HG02678 (cell line): ENCODE measurements at regions not wholly inside any gene's neighbourhood (a gene's known extent, or its start where the extent isn't known, plus 50 kb on each side); places are given as distances from the start of the nearest gene placed in this dataset.
A peak's percentile ranks its signal among the peaks of the same experiment; 100 is the strongest.

Source experiments
- ATAC-seq: cut with Tn5 transposase; IDR thresholded peaks from one replicate; pipeline ENCODE4 v1.9.1; 2021; ENCODE audit warnings: mild to moderate bottlenecking, moderate library complexity; ENCODE audit not compliant: unreplicated experiment

GRCh38 chr5:6201631-6202030 is 176.7 kb downstream of the MED10 start:
- ATAC-seq: no peak

- no peak for ATAC-seq
Observed at GRCh38 chr5:6198531-6198930, 179.8 kb downstream of the MED10 start.

DNA sequence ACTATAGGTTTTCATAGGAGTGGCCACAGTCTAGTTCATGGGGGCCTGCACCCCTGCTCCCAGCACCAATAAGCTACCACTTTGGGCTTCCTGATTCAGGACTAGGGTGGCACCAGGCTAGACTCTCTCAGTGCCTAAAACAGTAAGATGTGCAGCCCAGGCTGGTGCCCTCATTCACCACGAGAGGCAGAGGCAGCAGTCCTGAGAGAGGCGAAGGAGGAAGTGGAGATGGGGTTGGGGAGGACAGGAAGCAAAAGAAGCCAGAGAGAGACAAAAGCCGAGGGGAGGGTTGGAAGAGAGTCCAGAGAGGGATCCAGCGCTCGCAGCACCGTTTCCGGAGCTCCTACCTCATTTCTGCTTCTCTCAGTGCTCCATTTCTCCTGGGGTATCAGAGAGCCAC is 180.9 kb downstream of the MED10 start:
- ATAC-seq: no peak

DNA sequence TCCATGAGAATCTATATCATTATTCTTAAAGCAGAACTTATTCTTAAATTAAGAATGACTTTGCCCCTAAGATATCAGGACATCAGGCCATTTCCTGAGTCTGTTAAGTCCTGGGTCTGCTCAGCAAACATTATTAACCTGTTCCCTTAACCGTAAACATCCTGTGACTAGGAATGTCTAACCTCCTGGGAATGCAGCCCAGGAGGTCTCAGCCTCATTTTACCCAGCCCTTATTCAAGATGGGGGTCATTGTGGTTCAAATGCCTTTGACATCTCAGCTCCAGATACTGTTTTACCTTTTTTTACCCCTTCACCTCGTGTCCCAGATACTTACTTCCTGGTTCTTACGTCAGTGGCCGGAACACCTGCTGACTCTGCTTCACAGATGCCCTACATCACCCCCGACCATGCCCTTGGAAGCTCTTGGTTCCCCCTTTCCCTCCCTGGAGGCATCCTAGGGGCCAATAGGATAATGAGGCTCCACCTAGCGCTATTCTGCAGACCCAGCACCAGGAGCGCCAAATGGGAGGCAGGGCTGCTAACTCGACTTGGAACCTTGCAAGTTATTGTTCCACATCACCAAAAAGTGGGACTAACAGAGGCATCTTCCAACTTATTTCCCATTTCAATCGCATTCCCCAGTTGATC is 182.5 kb downstream of the MED10 start:
- no peak for ATAC-seq

GRCh38 chr5:6194906-6195612 is 183.3 kb downstream of the MED10 start:
- peak; percentile 65 for ATAC-seq

DNA sequence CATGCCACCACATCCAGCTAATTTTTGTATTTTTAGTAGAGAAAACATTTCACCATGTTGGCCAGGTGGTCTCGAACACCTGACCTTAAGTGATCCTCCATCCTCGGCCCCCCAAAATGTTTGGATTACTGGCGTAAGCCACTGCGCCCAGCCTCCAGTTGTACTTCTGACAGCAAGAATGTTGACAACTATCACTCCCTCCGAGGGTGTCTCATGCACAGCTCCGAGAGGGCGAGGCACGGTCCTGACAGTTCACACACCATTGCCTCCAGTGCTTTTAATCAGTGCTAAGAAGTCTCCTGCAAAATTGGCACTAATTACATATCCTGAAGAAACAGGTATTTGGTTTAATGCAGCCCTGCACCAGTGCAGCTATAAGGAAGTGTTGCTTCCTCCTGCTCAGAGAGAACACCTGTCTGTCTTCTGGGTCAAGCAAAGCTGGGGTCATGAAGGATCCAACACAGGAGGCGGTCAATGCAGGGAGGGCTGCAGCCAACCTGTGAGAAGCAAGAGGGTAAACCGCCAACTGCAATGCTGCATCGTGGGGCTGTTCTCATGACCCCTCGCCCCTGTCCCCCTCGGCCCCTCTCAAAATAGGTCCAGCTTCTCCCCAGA is 184.0 kb downstream of the MED10 start:
- ATAC-seq: no peak

DNA sequence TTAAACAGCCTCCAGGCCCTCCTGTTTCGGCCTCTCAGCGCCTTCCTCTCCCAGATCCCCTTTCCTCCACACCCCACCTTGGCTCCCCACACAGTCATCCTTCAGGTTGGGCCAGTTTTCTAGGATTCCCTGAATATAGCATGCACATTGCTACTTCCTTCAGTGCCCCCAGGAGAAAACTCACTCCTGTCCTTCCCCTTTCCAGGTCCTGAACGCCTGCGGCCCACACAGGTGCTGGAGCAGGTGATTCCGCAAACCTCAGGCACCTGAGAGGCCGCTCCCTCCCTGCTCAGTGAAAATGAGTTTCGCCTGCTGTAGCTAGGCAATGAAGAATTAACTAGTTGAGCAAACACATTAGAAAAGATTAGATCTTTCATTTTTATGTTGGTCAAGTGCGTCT is 185.0 kb downstream of the MED10 start:
- ATAC-seq: no peak

DNA sequence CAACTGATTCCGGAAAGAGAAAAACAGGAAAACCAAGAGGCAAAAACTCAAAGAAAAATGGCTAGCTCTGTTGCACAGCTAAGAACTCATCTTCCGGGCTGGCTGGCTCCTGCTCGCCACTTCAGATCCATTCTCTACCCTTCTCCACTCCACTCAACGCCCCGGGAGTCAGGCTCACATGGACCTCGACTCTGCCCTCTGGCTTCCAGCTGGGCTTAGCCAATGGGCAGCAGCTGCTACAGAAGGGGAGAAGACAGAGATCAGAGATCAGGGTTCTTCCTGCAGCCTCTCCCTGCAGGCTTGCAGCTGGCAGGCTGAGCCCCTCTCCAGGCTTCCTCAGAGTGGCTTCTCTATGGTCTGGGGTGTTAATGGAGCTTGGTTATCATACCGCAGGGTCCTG is 187.5 kb downstream of the MED10 start:
- no peak for ATAC-seq

DNA sequence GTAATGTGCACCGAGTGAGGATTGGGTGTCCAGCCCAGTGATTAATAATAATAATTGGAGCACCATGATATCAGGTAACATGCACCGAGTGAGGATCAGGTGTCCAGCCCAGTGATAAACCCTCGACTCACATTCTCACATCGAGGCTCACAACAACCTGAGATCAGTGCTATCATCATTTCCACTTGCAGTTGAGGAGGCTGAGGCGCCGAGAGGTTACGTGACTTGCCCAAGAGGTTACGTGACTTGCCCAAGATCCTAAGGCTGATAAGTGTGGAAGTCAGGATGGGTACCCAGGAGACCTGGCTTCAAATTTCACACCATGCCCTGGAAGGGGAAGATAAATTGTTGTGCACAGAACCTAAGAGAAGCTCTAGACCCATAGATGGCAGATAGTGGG is 189.4 kb downstream of the MED10 start:
- no peak for ATAC-seq

- peak; percentile 97 for ATAC-seq
Observed at GRCh38 chr5:6188344-6188743, 190.0 kb downstream of the MED10 start.

DNA sequence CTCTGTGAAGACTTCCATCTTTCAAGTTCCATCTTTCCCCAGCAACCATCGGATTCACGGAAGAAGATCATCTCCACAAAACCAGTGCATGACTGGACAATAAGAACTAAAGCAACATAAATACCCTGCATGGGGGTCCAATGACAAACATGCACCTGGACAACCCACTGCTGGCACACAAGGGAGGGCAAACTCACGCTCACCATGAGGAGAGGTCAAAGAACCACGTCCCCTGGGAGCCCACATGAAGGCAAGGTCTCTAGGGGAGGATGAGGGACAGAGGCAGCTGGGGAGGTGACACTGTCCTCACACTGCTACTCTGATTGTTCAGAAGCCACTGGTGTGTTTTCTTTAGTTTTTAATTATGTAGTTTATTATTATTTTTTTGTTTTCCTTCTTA is 190.8 kb downstream of the MED10 start:
- ATAC-seq: no peak

DNA sequence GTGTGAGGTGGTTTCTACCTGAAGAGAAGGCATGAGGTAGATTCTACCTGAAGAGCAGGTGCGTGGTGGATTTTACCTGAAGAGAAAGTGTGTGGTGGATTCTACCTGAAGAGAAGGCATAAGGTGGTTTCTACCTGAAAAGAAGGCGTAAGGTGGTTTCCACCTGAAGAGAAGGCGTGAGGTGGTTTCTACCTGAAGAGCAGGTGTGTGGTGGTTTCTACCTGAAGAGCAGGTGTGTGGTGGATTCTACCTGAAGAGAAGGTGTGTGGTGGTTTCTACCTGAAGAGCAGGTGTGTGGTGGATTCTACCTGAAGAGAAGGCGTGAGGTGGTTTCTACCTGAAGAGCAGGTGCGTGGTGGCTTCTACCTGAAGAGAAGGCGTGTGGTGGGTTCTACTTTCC is 192.8 kb downstream of the MED10 start:
- no peak for ATAC-seq

DNA sequence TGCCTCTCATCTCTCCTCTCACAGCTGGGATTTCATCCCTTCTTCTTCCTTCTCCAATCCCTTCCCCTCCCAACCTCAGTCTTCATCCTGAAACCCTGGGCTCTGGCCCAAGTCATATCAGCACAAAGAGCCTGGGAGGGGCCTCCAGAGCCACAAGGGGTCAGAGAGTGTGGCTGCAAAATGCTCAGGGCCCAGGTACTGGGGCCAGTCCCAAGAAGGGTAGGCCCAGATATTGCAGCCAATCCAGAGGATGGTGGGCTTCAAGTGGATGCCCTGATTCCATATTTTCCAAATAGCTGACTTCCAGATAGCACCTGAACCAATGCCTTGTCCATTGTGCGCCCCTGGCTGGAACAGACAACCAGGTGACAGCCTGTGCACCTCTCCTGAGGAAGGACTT is 193.9 kb downstream of the MED10 start:
- ATAC-seq: no peak

GRCh38 chr5:6183391-6184390 is 194.7 kb downstream of the MED10 start:
- no peak for ATAC-seq

- no peak for ATAC-seq
Observed at GRCh38 chr5:6182271-6182815, 196.0 kb downstream of the MED10 start.

- no peak for ATAC-seq
Observed at GRCh38 chr5:6181871-6182270, 196.5 kb downstream of the MED10 start.

DNA sequence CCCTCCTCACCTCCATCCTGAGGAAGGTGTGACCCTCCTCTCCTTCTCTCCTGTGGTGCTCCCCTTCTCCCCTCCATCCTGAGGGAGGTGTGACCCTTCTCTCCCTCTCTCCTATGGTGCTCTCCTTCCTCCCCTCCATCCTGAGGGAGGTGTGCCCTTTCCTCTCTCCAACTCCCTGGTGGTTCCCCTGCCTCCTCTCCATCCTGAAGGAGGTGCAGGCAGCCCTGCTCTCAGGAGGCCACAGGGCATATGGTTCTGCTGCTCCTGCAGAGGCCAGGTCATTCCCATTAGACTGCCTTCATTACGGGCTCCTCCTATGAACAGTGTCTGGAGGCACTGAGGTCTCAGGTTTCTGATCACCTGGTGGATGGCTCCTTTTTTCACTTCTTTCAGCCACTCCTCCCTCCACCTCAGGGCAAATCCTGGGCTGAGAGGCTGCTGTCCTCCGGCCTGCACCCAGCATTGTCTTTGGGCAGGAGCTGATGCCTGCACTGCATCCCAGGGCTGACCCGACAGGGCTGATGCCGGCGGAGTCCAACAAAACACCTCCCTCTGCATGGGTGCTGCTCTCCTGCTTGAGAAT is 197.1 kb downstream of the MED10 start:
- ATAC-seq: no peak

DNA sequence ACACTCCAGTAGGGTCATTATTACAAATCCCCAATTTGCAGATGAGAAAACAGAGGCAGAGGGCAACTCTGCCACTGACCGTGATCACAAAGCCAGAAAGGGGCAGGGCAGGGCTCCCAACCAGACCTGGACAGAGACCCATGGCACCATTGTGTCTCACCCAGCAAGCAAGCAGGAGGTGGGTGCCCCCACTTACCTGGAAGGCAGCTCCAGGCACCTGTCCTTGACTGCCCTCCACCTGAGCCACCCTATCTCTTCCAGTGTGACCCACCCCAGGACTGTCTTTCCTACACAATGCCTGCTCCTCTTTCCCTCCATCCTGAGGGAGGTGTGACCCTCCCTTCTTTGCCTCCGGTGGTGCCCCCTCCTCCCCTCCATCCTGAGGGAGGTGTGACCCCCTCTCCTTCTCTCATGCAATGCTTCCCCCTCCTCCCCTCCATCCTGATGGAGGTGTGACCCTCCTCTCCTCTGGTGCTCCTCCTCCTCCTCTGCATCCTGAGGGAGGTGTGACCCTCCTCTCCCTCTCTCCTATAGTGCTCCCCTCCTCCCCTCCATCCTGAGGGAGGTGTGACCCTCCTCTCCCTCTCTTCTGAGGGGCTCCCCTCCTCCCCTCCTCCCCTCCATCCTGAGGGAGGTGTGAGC is 198.0 kb downstream of the MED10 start:
- no peak for ATAC-seq

DNA sequence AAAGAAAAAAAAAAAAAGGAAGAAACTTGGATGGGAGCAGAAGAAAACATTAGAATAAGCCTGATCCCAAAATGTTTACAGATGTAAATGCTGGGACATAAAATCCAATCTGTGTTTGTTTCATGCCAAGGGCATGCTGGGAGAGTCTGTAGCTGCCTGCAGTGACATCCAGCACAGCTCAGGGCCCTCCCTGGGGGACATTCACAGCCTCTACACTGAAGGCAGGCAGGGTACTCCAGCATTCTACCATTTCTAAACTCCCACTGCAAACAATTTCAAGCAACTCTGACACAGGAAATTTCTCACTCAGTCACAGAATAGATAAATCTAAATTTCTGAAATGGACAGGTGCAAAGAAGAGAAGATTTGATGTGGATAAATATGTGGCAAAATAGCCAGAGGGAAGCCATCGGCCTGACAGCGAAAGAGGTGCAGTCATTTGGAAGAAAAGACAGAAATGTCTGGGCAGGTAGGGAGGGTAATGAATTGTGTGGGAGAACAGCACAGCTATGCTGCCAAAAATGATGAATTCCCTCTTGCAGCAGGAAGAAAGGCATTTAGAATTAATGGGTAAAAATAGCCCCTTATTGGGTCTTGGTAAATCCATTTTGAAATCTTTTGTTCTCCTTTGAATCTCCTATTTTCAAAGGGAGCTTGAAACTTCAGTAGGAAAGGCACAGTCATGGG is 199.4 kb downstream of the MED10 start:
- no peak for ATAC-seq
